ENCODE measurements at regions not wholly inside any gene's neighbourhood (a gene's known extent, or its start where the extent isn't known, plus 50 kb on each side); places are given as distances from the start of the nearest gene placed in this dataset.

- peaks cover 2 to 3% of the 10 kb centered on the region in 2 experiments; a peak in 1 of 5 replicates for H3K9me3 Mint-ChIP-seq
- Histone ChIP-seq H2AFZ (ENCODE audit: low read length) (no peak overlapping the region), H3K56ac (ENCODE audit: insufficient read length, low read depth, low read length) (no peak overlapping the region), H3K4me2 (ENCODE audit: insufficient read depth, insufficient read length, low read length) (no peak overlapping the region), H3K9me3 (ENCODE audit: control insufficient read depth, low read depth, low read length) (no peaks in the 10 kb centered on the region), H3K14ac (ENCODE audit: insufficient read depth, low read length) (no peak overlapping the region), H2AK5ac (ENCODE audit: insufficient read length, low read length) (no peak overlapping the region), H3K18ac (ENCODE audit: insufficient read length, low read depth, low read length) (no peak overlapping the region), H3K9ac (ENCODE audit: extremely low read depth, insufficient read length, low read length) (no peak overlapping the region), H3K27me3 (ENCODE audit: insufficient read depth, low read length) (no peaks in the 10 kb centered on the region), H2BK12ac (ENCODE audit: insufficient read length, low read depth, low read length) (no peak overlapping the region), H2BK120ac (ENCODE audit: low read depth, low read length, poor library complexity, severe bottlenecking) (no peak overlapping the region), H2BK5ac (ENCODE audit: insufficient read length, low read length) (no peak overlapping the region), H2BK20ac (ENCODE audit: low read depth, low read length, poor library complexity, severe bottlenecking) (no peak overlapping the region), H3K4me1 (ENCODE audit: insufficient read depth, low read length) (no peaks in the 10 kb centered on the region), H3K23me2 (ENCODE audit: insufficient read length, low read depth, low read length, poor library complexity, severe bottlenecking) (no peaks in the 10 kb centered on the region), H3K79me2 (ENCODE audit: insufficient read depth, low read length) (no peaks in the 10 kb centered on the region), H3K27ac (ENCODE audit: insufficient read length, low read depth, low read length) (no peak overlapping the region), H2BK15ac (ENCODE audit: low read depth, low read length) (no peak overlapping the region), H4K91ac (ENCODE audit: insufficient read length, low read depth, low read length) (no peak overlapping the region), H3T11ph (ENCODE audit: low read length) (no peak overlapping the region), H3K79me1 (ENCODE audit: insufficient read depth, low read depth, low read length, poor library complexity, severe bottlenecking) (no peaks in the 10 kb centered on the region), H4K8ac (replicated peaks; ENCODE audit: insufficient read length, low read depth, low read length) (no peak overlapping the region), H4K5ac (ENCODE audit: insufficient read length, low read depth, low read length) (no peak overlapping the region), H3K23ac (ENCODE audit: insufficient read length, low read depth, low read length) (no peak overlapping the region), H4K20me1 (ENCODE audit: control insufficient read depth, insufficient read depth, insufficient read length) (no peaks in the 10 kb centered on the region), H3K4ac (ENCODE audit: low read depth, low read length) (no peak overlapping the region)
- no peak for DNase-seq
- no peaks in the 10 kb centered on the region; a peak in 1 of 7 replicates for H3K36me3 Mint-ChIP-seq (ENCODE audit: insufficient read depth in 1 of 3, low read depth in 3 of 3)
- no peaks in the 10 kb centered on the region for H3K27me3 Mint-ChIP-seq (ENCODE audit: low read depth)
- no CpG with 5 or more reads among the region's 1 CpG for whole genome bisulfite sequencing (ENCODE audit: extremely low coverage, insufficient read length, low lambda C conversion rate)
- TF ChIP-seq CTCF (conservative IDR thresholded peaks at IDR 0.05), result no peak
- H3K4me1 Mint-ChIP-seq, result peaks cover 6 to 9% of the 10 kb centered on the region in 2 experiments; a peak in 3 of 4 replicates
- H3K4me3 Mint-ChIP-seq, result no peak overlapping the region
- H3K27ac Mint-ChIP-seq, result no peak overlapping the region
Observed at GRCh38 chr20:6663104-6663503, 104.4 kb upstream of the BMP2 start.

Data from H9 (cell line).